ENCODE measurements at regions not wholly inside any gene's neighbourhood (a gene's known extent, or its start where the extent isn't known, plus 50 kb on each side); places are given as distances from the start of the nearest gene placed in this dataset.

- DNase-seq = no peak
These were observed 290.3 kb downstream of the EMP1 start for GRCh38 chr12:13486794-13487193.

GRCh38 chr12:13478650-13479181 is 282.2 kb downstream of the EMP1 start:
- DNase-seq = no peak

- no peak for DNase-seq
These were observed 277.9 kb downstream of the EMP1 start for GRCh38 chr12:13474381-13474780.

DNA sequence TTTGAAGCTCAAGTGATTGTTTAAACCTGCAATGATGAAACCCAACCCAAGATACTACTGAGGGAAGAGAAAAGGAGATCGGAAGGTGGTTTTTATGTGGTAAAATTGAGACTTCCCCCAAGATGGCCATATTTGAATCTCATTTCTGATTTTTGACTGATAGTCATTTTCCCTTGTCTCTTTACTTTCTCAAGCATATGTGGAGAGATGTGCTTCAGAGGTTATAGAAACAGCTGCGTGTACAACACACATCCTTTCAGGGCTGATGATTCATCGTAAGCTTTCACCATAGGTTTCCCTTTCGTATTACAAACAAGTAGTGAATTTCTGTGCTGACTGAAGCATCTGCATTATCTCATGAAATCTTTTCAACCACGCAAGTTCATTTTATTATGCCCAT is 276.2 kb downstream of the EMP1 start:
- peak; percentile 43 for DNase-seq

- no peak for DNase-seq
These were observed 274.9 kb downstream of the EMP1 start for GRCh38 chr12:13471471-13471870.

- DNase-seq = no peak
These were observed 269.1 kb downstream of the EMP1 start for GRCh38 chr12:13465635-13466034.

- DNase-seq = no peak
These were observed 266.7 kb downstream of the EMP1 start for GRCh38 chr12:13463189-13463588.

GRCh38 chr12:13462450-13462849 is 265.9 kb downstream of the EMP1 start:
- no peak for DNase-seq

DNA sequence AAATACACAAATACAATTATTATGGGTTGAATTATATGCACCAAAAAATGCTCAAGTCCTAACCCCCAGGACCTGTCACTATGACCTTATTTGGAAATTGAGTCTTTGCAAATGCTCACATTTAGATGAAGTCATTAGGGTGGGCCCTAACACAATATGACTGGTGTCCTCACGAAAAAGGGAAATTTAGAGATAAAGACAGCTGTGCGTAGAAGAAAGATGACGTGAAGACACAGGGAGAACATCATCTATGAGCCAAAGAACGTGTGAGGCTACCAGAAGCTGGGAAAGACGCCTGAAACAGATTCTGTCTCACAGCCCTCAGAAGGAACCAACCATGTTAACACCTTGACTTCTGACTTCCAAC is 259.2 kb downstream of the EMP1 start:
- no peak for DNase-seq

GRCh38 chr12:13454991-13455777 is 258.7 kb downstream of the EMP1 start:
- DNase-seq = no peak

DNA sequence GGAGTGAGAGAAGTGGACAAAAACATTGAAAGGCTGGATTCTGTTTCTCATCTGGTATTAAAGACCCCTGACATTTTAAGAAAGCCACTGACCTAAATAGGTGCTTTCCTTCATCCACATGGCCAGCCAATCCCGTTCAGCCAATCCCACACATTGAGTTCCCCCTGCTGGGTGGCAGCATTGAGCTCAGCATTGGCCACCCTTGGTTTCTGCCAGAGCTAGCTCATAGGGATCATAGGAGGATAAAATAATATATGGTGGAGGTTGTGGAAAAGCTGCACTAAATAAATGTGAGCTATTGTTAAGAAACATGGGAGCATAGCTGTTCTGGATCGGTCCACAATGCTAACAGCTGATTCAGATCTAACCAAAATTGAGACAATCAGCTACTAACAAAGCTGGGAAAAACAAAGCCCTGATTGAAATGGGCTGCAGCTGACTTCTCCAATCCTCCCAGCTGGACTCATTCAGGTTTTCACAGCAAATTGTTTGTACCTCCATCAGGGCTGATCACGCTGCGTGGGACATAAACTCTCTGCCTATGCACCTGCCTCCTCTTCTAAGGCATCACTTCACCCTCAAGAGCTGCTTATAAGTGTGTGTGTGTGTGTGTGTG is 256.5 kb downstream of the EMP1 start:
- no peak for DNase-seq

- no peak for DNase-seq
These were observed 255.2 kb downstream of the EMP1 start for GRCh38 chr12:13451776-13452175.

DNA sequence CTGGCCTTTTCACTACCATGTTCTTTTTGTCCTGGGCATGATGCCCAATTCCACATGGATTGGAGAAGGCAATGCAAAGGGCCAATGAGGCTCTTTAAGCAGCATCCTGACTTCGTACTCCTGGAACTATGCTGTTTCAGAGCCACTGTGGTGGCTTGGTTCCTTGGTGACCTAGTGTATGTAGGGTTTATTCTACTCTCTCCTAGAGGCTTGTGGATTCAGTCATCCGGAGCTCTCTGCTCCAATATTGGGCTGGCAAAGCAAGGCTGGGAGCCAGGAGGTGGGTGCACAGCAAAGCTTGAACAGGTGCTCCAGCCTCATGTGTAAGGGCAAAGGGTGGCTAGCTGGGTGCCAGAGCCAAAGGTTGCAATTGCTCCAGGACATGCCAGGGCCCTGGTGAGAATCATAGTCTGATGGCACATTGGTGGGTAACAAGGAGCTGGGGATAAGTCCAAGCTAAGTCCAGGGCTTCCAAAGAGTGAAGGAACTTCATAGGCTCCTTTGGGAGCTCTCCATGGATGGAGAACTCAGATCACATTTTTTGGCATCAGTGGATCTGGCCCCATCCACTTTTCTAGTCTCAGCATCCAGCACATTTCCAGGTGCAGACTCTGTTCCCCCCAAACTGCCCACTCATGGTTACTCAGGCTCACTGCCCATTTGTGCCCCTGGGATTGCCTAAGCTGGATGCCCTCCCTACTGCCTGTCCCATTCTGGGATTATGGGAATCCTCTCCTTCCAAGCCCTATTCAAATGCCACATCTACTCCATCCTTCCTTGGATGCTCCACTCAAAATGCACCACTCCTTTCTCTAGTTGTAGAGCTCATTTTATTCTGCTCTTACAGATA is 253.9 kb downstream of the EMP1 start:
- DNase-seq = no peak

- DNase-seq = no peak
These were observed 247.6 kb downstream of the EMP1 start for GRCh38 chr12:13444076-13444475.

DNA sequence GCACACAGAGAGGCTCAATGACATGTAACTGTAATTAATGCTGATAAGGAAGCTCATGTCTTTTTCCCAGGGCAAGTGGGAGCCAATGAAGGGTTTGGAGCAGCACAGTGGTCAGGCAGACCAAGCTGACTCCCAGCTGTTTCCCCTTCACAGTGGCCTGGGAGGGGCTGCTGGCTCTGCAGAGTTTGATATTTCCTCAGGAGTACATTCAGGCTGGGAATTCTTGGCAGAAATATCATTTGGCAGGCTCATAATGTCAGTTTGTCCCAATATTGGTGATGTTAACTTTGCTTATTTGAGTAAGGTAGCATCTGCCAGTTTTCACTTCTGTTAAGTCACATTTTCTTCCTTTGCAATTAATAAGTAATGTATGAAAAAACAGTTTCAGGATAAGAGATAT is 247.0 kb downstream of the EMP1 start:
- DNase-seq = no peak

- DNase-seq = no peak
These were observed 246.5 kb downstream of the EMP1 start for GRCh38 chr12:13443028-13443427.

DNA sequence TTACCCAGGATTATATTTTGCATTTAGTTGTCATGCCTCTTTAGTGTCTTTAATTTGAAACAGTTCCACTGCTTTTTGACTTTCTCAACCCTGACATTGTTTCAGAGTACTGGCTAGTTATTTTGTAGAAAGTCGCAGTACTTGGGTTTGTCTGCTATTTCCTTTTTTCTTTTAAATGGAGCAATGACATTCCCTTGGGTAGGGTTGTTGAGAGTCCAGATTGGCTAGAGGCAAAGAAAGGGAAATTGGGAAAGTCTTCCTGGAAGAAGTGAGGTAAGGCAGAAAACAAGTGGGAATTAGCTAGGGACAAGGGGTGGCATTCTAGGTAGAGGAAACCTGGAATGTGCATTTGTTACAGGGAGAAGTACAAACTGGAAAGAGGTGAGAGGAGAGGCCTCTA is 245.9 kb downstream of the EMP1 start:
- no peak for DNase-seq

GRCh38 chr12:13440844-13441243 is 244.3 kb downstream of the EMP1 start:
- no peak for DNase-seq

GRCh38 chr12:13437541-13437940 is 241.0 kb downstream of the EMP1 start:
- DNase-seq = no peak

DNA sequence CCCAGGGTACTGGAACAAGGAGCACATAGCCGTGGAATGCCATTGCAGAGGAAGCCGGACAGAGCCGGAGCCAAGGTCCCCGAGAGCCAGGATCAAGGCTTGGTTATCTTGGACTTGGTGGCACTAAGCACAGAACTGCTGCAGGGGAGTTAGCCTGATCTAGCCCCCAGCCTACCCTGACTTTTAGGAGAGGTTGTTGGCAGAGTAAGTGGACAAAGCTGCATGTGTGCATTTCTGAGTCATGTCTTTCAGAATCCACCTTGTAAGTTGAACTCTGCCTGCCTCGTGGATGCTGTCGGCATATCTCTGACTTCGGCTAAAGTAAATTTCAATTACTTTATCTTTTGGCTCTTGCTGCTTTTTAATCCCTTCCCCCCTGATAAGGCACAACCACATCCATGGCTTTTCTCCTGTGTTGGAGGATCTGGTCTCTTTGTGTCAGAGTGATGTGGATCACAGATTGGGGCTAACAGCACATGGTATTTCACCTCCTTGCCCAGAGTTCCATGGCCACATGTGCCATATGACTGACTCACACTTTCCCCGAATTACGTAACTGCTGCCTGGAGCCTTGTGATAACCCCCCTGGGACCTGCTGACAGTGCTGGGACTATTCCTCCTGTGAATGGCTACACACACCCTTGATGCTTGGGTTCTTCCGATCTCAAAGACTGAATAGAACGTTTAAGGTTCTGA is 240.3 kb downstream of the EMP1 start:
- no peak for DNase-seq

GRCh38 chr12:13436182-13436581 is 239.7 kb downstream of the EMP1 start:
- no peak for DNase-seq

DNA sequence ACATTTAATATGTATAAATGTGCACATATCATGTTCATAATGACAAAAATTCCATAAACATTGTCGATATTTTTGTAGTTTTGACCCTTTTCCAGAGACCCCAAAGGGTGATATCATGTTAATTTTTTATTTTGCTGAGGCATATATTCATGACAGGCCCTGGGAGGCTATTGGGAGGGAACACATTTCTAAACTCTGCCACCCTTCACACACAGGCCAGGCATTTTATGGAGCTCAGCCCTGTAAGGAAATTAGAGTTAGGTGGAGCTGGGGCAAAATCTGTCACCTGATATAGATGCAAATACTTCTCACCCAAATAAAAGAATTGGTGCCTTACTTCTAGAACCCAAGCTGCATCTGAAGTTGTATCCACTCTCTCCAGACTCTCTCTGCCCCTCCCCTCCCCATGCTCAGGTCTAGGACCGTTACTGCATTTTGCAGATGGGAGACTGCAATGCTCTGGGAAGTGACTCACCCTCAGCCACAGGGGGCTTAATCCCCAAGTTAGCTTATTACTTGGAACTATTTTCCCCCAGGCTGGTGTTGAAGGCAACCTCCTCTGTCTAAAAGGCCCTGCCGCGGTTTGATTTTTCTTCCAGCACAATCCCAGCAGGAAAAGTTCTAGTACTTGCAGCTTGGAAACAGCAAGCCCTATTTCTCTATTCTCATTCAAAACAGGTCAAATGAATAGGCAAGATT is 238.9 kb downstream of the EMP1 start:
- no peak for DNase-seq

Data from activated CD4-positive, alpha-beta T cell treated with anti-CD3 and anti-CD28 coated beads, Interleukin-2, amount 50 U/mL, for 16 hours (primary cell).